Gastrocnemius medialis (tissue), 4 donors: ENCODE measurements at regions not wholly inside any gene's neighbourhood (a gene's known extent, or its start where the extent isn't known, plus 50 kb on each side); places are given as distances from the start of the nearest gene placed in this dataset.

Experiments
- ATAC-seq, 2 donors: fragments of 150-250 bp; one replicate each; pipeline ENCODE4 v1.9.1; 2016
- DNase-seq, 2 donors: peaks; one replicate each; pipeline ENCODE4 v3.0.0-alpha.2; 2019
- H3K27ac ChIP-seq, 4 donors: fragments of 200-600 bp; sonication (generic); 1 replicate in 1 of 4; 2 replicates in 3 of 4; pipeline ENCODE4 v1.5.1; 2016 to 2018; ENCODE audit warnings: mild to moderate bottlenecking in 2 of 4, moderate library complexity in 1 of 4
- H3K27me3 ChIP-seq, 3 donors: fragments of 200-600 bp; sonication (generic) in 2 of 3; 1 replicate in 1 of 3; 2 replicates in 2 of 3; pipeline versions ENCODE4 v1.5.1 to v1.6.0; 2016 to 2019; ENCODE audit warnings: mild to moderate bottlenecking in 1 of 3, moderate library complexity in 1 of 3
- H3K36me3 ChIP-seq, 2 donors: fragments of 200-600 bp; sonication (generic) in 1 of 2; one replicate each; pipeline ENCODE4 v1.5.1; 2017 to 2018
- H3K4me1 ChIP-seq, 2 donors: fragments of 200-600 bp; sonication (generic) in 1 of 2; one replicate each; pipeline ENCODE4 v1.5.1; 2016 to 2017; ENCODE audit warnings: mild to moderate bottlenecking in 2 of 2
- H3K4me3 ChIP-seq, 4 donors: fragments of 200-600 bp; sonication (generic) in 3 of 4; 1 replicate in 1 of 4; 2 replicates in 3 of 4; pipeline ENCODE4 v1.5.1; 2016 to 2019; ENCODE audit warnings: mild to moderate bottlenecking in 2 of 4
- H3K9me3 ChIP-seq, 3 donors: fragments of 200-600 bp; sonication (generic) in 2 of 3; 1 replicate in 1 of 3; 2 replicates in 2 of 3; pipeline ENCODE4 v1.5.1; 2016 to 2019
- CTCF ChIP-seq, 5 experiments: fragments of 450-650 bp in 3 of 5; fragments of 200-600 bp in 2 of 5; sonication (generic) in 2 of 5; IDR thresholded peaks in 4 of 5; conservative IDR thresholded peaks in 1 of 5; 1 replicate in 4 of 5; 2 replicates in 1 of 5; pipeline ENCODE4 v1.5.1; 2016 to 2019; ENCODE audit warnings: antibody characterized with exemption in 5 of 5, mild to moderate bottlenecking in 3 of 5, moderate library complexity in 3 of 5
- POLR2A ChIP-seq, 2 donors: fragments of 450-650 bp; IDR thresholded peaks; one replicate each; pipeline ENCODE4 v1.6.1; 2017; ENCODE audit warnings: antibody characterized with exemption in 2 of 2, mild to moderate bottlenecking in 2 of 2, moderate library complexity in 2 of 2
- in situ Hi-C, 4 donors: fragments of 200-750 bp; cut with MboI; loops; one replicate each; pipeline versions ENCODE4 v1.15.0 to v1.8.0; 2017; ENCODE audit warnings: low sequenced_read_pairs in 4 of 4
- intact Hi-C: fragments of 100-400 bp; cut with DNase I; formaldehyde crosslinking; loops from one replicate; pipeline ENCODE4 v1.15.1; 2023; ENCODE audit warnings: low total_unique reads

DNA sequence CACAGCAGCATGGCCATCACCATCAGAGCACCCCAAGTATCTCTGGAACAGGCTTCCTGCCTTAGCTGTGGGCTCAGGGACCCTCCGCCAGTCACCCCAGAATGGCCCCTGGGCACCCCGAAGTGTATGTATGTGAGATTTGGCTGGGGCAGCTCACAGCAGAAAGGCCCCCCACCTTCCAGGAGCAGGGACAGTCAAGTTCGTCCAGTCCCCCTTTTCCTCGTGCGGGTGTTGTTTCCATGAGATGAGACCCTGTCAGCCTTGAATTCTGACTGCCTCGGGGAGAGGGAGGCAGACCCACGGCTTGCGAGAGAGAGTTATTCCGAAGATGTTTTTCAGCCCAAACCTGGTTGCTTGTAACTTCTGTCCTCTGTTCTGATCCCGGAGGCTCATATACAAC, 290.9 kb upstream of the HDAC4 start:
- H3K4me1 ChIP-seq: peaks cover 33 to 41% of the 10 kb centered on the region in 2 donors
- TF ChIP-seq POLR2A (IDR thresholded peaks at IDR 0.05): no peak
- no peaks in the 10 kb centered on the region for H3K27me3 ChIP-seq
- in situ Hi-C loops (no loop called here), intact Hi-C loops (loop anchor here (1.0 to 5.0 kb wide), 4 partner anchors 61 to 289 kb away; partner anchors contain the start of gene HDAC4)
- H3K9me3 ChIP-seq: no peaks in the 10 kb centered on the region
- ATAC-seq (peak in 1 of 2 donors; percentile 7), DNase-seq (no peak)
- no peaks in the 10 kb centered on the region for H3K36me3 ChIP-seq
- peak overlapping the region; percentile 75 to 83 (median 81) for H3K27ac ChIP-seq
- peak overlapping the region in 2 of 4 donors; percentile 0 to 5 for H3K4me3 ChIP-seq

DNA sequence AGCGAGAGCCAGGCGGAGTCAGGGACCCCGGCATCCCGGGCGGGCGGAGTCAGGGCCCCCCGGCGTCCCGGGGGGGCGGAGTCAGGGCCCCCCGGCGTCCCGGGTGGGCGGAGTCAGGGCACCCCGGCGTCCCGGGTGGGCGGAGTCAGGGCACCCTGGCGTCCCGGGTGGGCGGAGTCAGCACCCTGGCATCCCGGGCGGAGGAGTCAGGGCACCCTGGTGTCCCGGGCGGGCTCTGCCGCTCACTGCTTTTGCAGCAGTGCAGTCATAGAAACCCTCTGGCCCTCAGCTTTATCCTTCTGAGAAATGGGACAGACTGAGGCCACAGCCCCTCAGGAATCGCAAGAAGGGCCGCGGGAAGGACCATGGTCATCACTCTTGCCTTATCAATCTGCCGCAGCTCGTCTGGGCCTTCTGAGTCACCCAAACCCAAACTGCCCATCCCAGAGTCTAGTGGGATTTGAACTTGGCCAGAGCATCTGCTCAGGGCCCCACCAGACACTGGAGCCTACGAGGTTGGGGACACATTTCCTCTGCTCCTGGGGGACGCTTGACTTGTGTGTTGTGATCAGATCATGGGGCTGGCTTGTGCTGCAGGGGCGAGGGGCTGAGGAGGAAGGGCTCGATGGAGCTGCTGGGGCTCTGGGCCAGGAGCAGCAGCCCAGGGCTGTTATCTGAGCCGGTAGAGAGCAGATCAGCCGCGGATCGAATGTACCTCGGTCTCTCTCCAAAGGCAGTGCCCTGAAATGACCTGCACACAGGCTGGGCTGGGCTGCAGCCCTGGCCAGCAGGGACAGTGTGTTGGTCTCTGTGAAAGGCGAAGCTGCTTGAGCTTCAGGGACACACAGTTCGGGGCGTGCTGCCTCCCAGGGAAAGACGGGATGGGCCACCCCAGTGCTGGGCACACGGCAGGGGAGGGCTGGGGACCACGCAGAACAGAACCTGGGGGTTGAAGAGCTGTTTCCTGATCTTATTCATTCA, 290.1 kb upstream of the HDAC4 start:
- TF ChIP-seq CTCF (IDR thresholded peaks at IDR 0.05 in 4 of 5, conservative IDR thresholded peaks at IDR 0.05 in 1 of 5) (peak in 2 of 5 experiments; percentile 21 to 22), POLR2A (IDR thresholded peaks at IDR 0.05) (peak in 1 of 2 donors; percentile 63)
- Histone ChIP-seq H3K27ac (peak overlapping the region; percentile 75 to 83 (median 81)), H3K4me3 (peak overlapping the region in 2 of 4 donors; percentile 0 to 25), H3K27me3 (no peaks in the 10 kb centered on the region), H3K4me1 (peaks cover 33 to 41% of the 10 kb centered on the region in 2 donors), H3K36me3 (no peaks in the 10 kb centered on the region), H3K9me3 (no peaks in the 10 kb centered on the region)
- intact Hi-C loops: loop anchor here (5.0 kb wide), 2 partner anchors 154 to 289 kb away; partner anchors contain the start of gene HDAC4
- DNase-seq (peak; percentile 68), ATAC-seq (peak; percentile 72 to 73)
- in situ Hi-C loops: no loop called here

DNA sequence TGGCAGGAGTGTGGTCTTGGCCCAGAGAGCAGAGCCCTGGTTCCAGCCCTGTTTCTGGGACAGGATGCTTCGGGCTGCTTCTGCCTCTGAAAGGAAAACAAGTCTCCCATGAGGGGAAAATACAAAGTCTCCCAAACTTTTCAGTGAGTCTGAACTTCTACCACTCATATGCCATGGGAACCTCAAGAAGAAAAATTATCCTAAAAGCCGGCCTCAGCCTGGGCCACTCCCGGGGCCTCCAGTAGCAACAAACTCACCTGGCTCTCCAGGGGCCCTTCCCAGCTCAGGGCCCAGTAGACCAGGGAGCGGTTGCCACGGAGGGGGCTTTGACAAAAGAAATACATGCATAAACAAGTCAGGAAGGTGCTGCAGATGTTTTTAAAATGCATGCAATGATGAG, 289.2 kb upstream of the HDAC4 start:
- H3K4me3 ChIP-seq: no peak overlapping the region
- intact Hi-C loops (loop anchor here (5.0 kb wide), 2 partner anchors 153 to 288 kb away; partner anchors contain the start of gene HDAC4), in situ Hi-C loops (no loop called here)
- no peak for ATAC-seq
- peak overlapping the region; percentile 16 to 83 (median 79) for H3K27ac ChIP-seq
- no peak for DNase-seq
- no peaks in the 10 kb centered on the region for H3K9me3 ChIP-seq
- TF ChIP-seq POLR2A (IDR thresholded peaks at IDR 0.05) (no peak), CTCF (IDR thresholded peaks at IDR 0.05 in 4 of 5, conservative IDR thresholded peaks at IDR 0.05 in 1 of 5) (no peak)
- no peaks in the 10 kb centered on the region for H3K27me3 ChIP-seq
- no peaks in the 10 kb centered on the region for H3K36me3 ChIP-seq
- H3K4me1 ChIP-seq: peaks cover 33 to 41% of the 10 kb centered on the region in 2 donors

- Histone ChIP-seq H3K27ac (peak overlapping the region in 2 of 4 donors; percentile 83), H3K9me3 (no peaks in the 10 kb centered on the region), H3K27me3 (no peaks in the 10 kb centered on the region), H3K4me1 (peaks cover 33 to 41% of the 10 kb centered on the region in 2 donors), H3K4me3 (no peak overlapping the region), H3K36me3 (no peaks in the 10 kb centered on the region)
- intact Hi-C loops (no loop called here), in situ Hi-C loops (no loop called here)
- no peak for DNase-seq
- no peak for TF ChIP-seq CTCF (IDR thresholded peaks at IDR 0.05 in 4 of 5, conservative IDR thresholded peaks at IDR 0.05 in 1 of 5)
- no peak for ATAC-seq
These were observed 288.6 kb upstream of the HDAC4 start for GRCh38 chr2:239689410-239689809.

DNA sequence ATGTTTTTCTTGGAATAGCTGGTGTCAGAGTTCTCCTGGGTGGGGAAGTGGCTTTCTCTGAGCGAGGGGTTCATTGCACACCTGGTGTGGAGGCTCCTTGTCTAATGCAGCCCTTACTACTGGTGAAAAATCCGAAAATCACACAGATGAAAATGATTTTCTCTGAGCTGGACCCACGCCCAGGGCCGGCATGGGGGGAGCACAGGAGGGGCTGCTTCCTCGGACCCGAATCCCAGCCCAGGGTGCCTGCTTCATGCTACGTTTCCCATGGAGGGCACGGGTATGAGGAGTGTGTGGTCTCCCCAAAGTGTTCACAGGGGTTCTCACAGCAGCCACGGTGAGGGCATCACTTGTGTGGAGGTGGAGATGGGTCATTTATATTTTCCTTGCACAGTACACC, 288.0 kb upstream of the HDAC4 start:
- DNase-seq: no peak
- intact Hi-C loops (no loop called here), in situ Hi-C loops (no loop called here)
- Histone ChIP-seq H3K27ac (no peak overlapping the region), H3K4me1 (peaks cover 33 to 41% of the 10 kb centered on the region in 2 donors), H3K4me3 (no peak overlapping the region), H3K9me3 (no peaks in the 10 kb centered on the region), H3K27me3 (no peaks in the 10 kb centered on the region), H3K36me3 (no peaks in the 10 kb centered on the region)
- TF ChIP-seq CTCF (IDR thresholded peaks at IDR 0.05 in 4 of 5, conservative IDR thresholded peaks at IDR 0.05 in 1 of 5) (no peak), POLR2A (IDR thresholded peaks at IDR 0.05) (no peak)
- no peak for ATAC-seq
